IMR-90 (cell line): ENCODE measurements at regions not wholly inside any gene's neighbourhood (a gene's known extent, or its start where the extent isn't known, plus 50 kb on each side); places are given as distances from the start of the nearest gene placed in this dataset.

Experiments used
- ATAC-seq: fragments of 200-7000 bp; cut with Tn5 transposase; 2 replicates; pipeline ENCODE4 v1.9.1; 2020; ENCODE audit warnings: low read depth, mild to moderate bottlenecking, moderate library complexity
- BruUV-seq: library from RNA; stranded (reverse); fragments of 400-500 nt; replicated peaks from 2 replicates; lab custom pipeline; 2021; lab: Mats Ljungman, UMichigan
- CTCF ChIA-PET: fragments of 300-600 bp; formaldehyde crosslinking; extraction: SDS; loops from one replicate; lab custom pipeline; 2021; ENCODE audit warnings: antibody characterized with exemption; lab: Yijun Ruan, JAX
- POLR2A ChIA-PET: fragments of 300-600 bp; sonication (Branson Sonifier 250); formaldehyde crosslinking; loops from one replicate; lab custom pipeline; 2022; ENCODE audit warnings: antibody characterized with exemption; ENCODE audit not compliant: unreplicated experiment; lab: Charles Lee
- DNase-seq: peaks from one replicate; pipeline ENCODE4 v3.0.0; 2013
- H2AFZ ChIP-seq: replicated peaks from 2 replicates; pipeline ENCODE3; 2013; ENCODE audit warnings: low read length, mild to moderate bottlenecking; ENCODE audit not compliant: poor library complexity
- H2AK5ac ChIP-seq: 2 replicates; pipeline ENCODE4 v1.6.1; 2013; ENCODE audit warnings: low read depth, low read length, inconsistent platforms
- H2AK9ac ChIP-seq: replicated peaks from 2 replicates; pipeline ENCODE3; 2013; ENCODE audit warnings: mild to moderate bottlenecking, low read depth, low read length, moderate library complexity; ENCODE audit not compliant: poor library complexity
- H2BK120ac ChIP-seq: 2 replicates; pipeline ENCODE4 v1.6.1; 2013; ENCODE audit warnings: low read depth, low read length, inconsistent platforms
- H2BK15ac ChIP-seq: 3 replicates; pipeline ENCODE4 v1.6.1; 2013; ENCODE audit warnings: low read depth, low read length, inconsistent platforms
- H2BK20ac ChIP-seq: 2 replicates; pipeline ENCODE4 v1.6.1; 2013; ENCODE audit warnings: low read depth, mild to moderate bottlenecking, inconsistent platforms, low read length, moderate library complexity
- H2BK5ac ChIP-seq: 2 replicates; pipeline ENCODE4 v1.6.1; 2013; ENCODE audit warnings: mild to moderate bottlenecking, low read depth, low read length, inconsistent platforms; ENCODE audit not compliant: poor library complexity, severe bottlenecking
- H3K14ac ChIP-seq: replicated peaks from 2 replicates; pipeline ENCODE4 v1.6.1; 2013; ENCODE audit warnings: low read depth, low read length, inconsistent platforms
- H3K18ac ChIP-seq: 2 replicates; pipeline ENCODE4 v1.6.1; 2013; ENCODE audit warnings: low read depth, low read length, control low read depth
- H3K23ac ChIP-seq: 2 replicates; pipeline ENCODE4 v1.6.1; 2013; ENCODE audit warnings: low read depth, low read length, inconsistent platforms
- H3K27ac ChIP-seq: 2 replicates; pipeline ENCODE4 v1.5.1; 2013; ENCODE audit warnings: mild to moderate bottlenecking, control low read depth, low read length; ENCODE audit not compliant: insufficient read depth
- H3K27me3 ChIP-seq: 2 replicates; pipeline ENCODE4 v1.6.1; 2013; ENCODE audit warnings: low read length; ENCODE audit not compliant: control insufficient read depth, insufficient read depth
- H3K36me3 ChIP-seq: 2 replicates; pipeline ENCODE4 v1.6.1; 2013; ENCODE audit warnings: low read length, mixed read lengths; ENCODE audit not compliant: control insufficient read depth, insufficient read depth
- H3K4ac ChIP-seq: 2 replicates; pipeline ENCODE4 v1.6.1; 2013; ENCODE audit warnings: low read depth, low read length, inconsistent platforms
- H3K4me1 ChIP-seq: 2 replicates; pipeline ENCODE4 v1.6.1; 2013; ENCODE audit warnings: low read length, mixed read lengths; ENCODE audit not compliant: control insufficient read depth, insufficient read depth
- H3K4me2 ChIP-seq: 2 replicates; pipeline ENCODE4 v1.6.1; 2013; ENCODE audit warnings: low read depth, mild to moderate bottlenecking, control low read depth, low read length, moderate library complexity
- H3K4me3 ChIP-seq: 2 replicates; pipeline ENCODE4 v1.5.1; 2013; ENCODE audit warnings: low read depth, mild to moderate bottlenecking, control low read depth, low read length, moderate library complexity; ENCODE audit not compliant: insufficient read depth
- H3K56ac ChIP-seq: 2 replicates; pipeline ENCODE4 v1.6.1; 2013; ENCODE audit warnings: low read length, inconsistent platforms; ENCODE audit not compliant: insufficient read depth; ENCODE audit errors: extremely low read depth
- H3K79me1 ChIP-seq, 2 experiments: 2 replicates each; pipeline ENCODE4 v1.6.1; 2013; ENCODE audit warnings: low read length in 2 of 2, inconsistent platforms in 1 of 2, low read depth in 1 of 2
- H3K9ac ChIP-seq: 2 replicates; pipeline ENCODE4 v1.6.1; 2013; ENCODE audit warnings: low read depth, low read length, control low read depth
- H3K9me1 ChIP-seq: 2 replicates; pipeline ENCODE4 v1.6.1; 2013; ENCODE audit warnings: low read length, inconsistent platforms; ENCODE audit not compliant: insufficient read depth
- H3K9me3 ChIP-seq: 2 replicates; pipeline ENCODE4 v1.6.1; 2013; ENCODE audit warnings: low read length; ENCODE audit not compliant: control insufficient read depth, insufficient read depth
- H4K20me1 ChIP-seq: 2 replicates; pipeline ENCODE4 v1.6.1; 2013; ENCODE audit warnings: low read length, inconsistent platforms; ENCODE audit not compliant: insufficient read depth
- H4K5ac ChIP-seq: 2 replicates; pipeline ENCODE4 v1.6.1; 2013; ENCODE audit warnings: mild to moderate bottlenecking, low read depth, low read length, control low read depth
- H4K8ac ChIP-seq, 2 experiments: 2 replicates each; pipeline ENCODE4 v1.6.1; 2013; ENCODE audit warnings: low read depth in 2 of 2, low read length in 2 of 2, control low read depth in 1 of 2, inconsistent platforms in 1 of 2
- H4K91ac ChIP-seq: 2 replicates; pipeline ENCODE4 v1.6.1; 2013; ENCODE audit warnings: low read depth, low read length, inconsistent platforms; ENCODE audit not compliant: insufficient read depth
- BHLHE40 ChIP-seq: fragments of 150-350 bp; IDR thresholded peaks from 2 replicates; pipeline ENCODE4 v1.6.1; 2016; ENCODE audit warnings: mild to moderate bottlenecking, low read depth, low read length
- FOS ChIP-seq: fragments of 150-350 bp; IDR thresholded peaks from 2 replicates; pipeline ENCODE4 v1.6.1; 2016; ENCODE audit warnings: low read depth, low read length
- MAFK ChIP-seq: IDR thresholded peaks from 2 replicates; pipeline ENCODE4 v1.6.1; 2012; ENCODE audit warnings: low read depth, low read length, improper control_type of control experiment
- MXI1 ChIP-seq: IDR thresholded peaks from 2 replicates; pipeline ENCODE4 v1.6.1; 2012; ENCODE audit warnings: low read depth, mild to moderate bottlenecking, low read length, moderate library complexity, borderline replicate concordance
- RCOR1 ChIP-seq: IDR thresholded peaks from 2 replicates; pipeline ENCODE4 v1.6.1; 2012; ENCODE audit warnings: mild to moderate bottlenecking, low read length, improper control_type of control experiment; ENCODE audit not compliant: insufficient replicate concordance
- SMC3 ChIP-seq: fragments of 150-350 bp; IDR thresholded peaks from 2 replicates; pipeline ENCODE4 v1.6.1; 2016; ENCODE audit warnings: low read depth, mild to moderate bottlenecking, antibody characterized with exemption, low read length, moderate library complexity
- WGBS, 2 experiments: methylation state at CpG; one replicate each; pipeline versions ENCODE4 v1.1.5 to v1.1.7; 2013; ENCODE audit warnings: missing lambda C conversion rate in 2 of 2; ENCODE audit not compliant: insufficient read length in 1 of 2; ENCODE audit errors: extremely low coverage in 2 of 2; 5-methylcytosine and 5-hydroxymethylcytosine counted together
- dilution Hi-C: fragments of 300-500 bp; cut with HindIII; formaldehyde crosslinking; loops from one replicate; pipeline ENCODE4 v1.14.3; 2018; ENCODE audit warnings: low sequenced_read_pairs; ENCODE audit not compliant: unreplicated experiment
- in situ Hi-C: fragments of 300-500 bp; cut with MboI; formaldehyde crosslinking; loops from 3 replicates; pipeline ENCODE4 v1.14.3; 2019; ENCODE audit warnings: low sequenced_read_pairs, inconsistent platforms, mixed read lengths
- intact Hi-C: fragments of 100-400 bp; cut with micrococcal nuclease; formaldehyde crosslinking; loops from 2 replicates; pipeline ENCODE4 v1.10.0; 2022
- TF ChIP-seq, protein P1 (sequence below): conservative IDR thresholded peaks from 2 replicates; pipeline ENCODE4 v1.5.1; 2012; ENCODE audit warnings: mild to moderate bottlenecking, low read depth, low read length, improper control_type of control experiment

- no CpG with 5 or more reads among the region's 4 CpGs for WGBS, 2 experiments
These were observed 946.3 kb upstream of the GHITM start for GRCh38 chr10:83193026-83193425.

More at GRCh38 chr10:83193026-83193425, 946.3 kb upstream of the GHITM start:
- H3K56ac ChIP-seq: no peak overlapping the region
- no peak overlapping the region for H4K91ac ChIP-seq
- H3K9me1 ChIP-seq: no peaks in the 10 kb centered on the region
- ChIA-PET POLR2A (no interaction called here), CTCF (no interaction called here)
- H2BK5ac ChIP-seq: no peak overlapping the region
- no peak overlapping the region for H3K27ac ChIP-seq
- no peaks in the 10 kb centered on the region for H4K20me1 ChIP-seq
- no peak overlapping the region for H2AK9ac ChIP-seq
- no peak overlapping the region for H3K4me3 ChIP-seq
- no peak overlapping the region for H3K14ac ChIP-seq
- intact Hi-C loops (no loop called here), dilution Hi-C loops (no loop called here), in situ Hi-C loops (no loop called here)
- no peak overlapping the region for H3K23ac ChIP-seq
- DNase-seq (no peak), ATAC-seq (no peak)
- H4K8ac ChIP-seq: no peak overlapping the region
- no peak overlapping the region for H3K4ac ChIP-seq
- H3K4me1 ChIP-seq: no peaks in the 10 kb centered on the region
- no peaks in the 10 kb centered on the region for H3K79me1 ChIP-seq
- no peak overlapping the region for H4K5ac ChIP-seq
- no peaks in the 10 kb centered on the region for H3K27me3 ChIP-seq
- H3K9ac ChIP-seq: no peak overlapping the region
- H3K36me3 ChIP-seq: no peaks in the 10 kb centered on the region
- H3K9me3 ChIP-seq: no peaks in the 10 kb centered on the region; the same call in 1 of the 2 replicates
- no peak overlapping the region for H2BK15ac ChIP-seq
- BruUV-seq: no TSS peak
- H2BK120ac ChIP-seq: no peak overlapping the region
- no peak overlapping the region for H2AK5ac ChIP-seq
- H2AFZ ChIP-seq: no peak overlapping the region
- no peak overlapping the region for H2BK20ac ChIP-seq
- TF ChIP-seq MXI1 (no peak), FOS (no peak), BHLHE40 (no peak), RCOR1 (no peak), SMC3 (no peak), MAFK (no peak)
- TF ChIP-seq, protein P1, sequence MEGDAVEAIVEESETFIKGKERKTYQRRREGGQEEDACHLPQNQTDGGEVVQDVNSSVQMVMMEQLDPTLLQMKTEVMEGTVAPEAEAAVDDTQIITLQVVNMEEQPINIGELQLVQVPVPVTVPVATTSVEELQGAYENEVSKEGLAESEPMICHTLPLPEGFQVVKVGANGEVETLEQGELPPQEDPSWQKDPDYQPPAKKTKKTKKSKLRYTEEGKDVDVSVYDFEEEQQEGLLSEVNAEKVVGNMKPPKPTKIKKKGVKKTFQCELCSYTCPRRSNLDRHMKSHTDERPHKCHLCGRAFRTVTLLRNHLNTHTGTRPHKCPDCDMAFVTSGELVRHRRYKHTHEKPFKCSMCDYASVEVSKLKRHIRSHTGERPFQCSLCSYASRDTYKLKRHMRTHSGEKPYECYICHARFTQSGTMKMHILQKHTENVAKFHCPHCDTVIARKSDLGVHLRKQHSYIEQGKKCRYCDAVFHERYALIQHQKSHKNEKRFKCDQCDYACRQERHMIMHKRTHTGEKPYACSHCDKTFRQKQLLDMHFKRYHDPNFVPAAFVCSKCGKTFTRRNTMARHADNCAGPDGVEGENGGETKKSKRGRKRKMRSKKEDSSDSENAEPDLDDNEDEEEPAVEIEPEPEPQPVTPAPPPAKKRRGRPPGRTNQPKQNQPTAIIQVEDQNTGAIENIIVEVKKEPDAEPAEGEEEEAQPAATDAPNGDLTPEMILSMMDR: no peak
- no peak overlapping the region for H3K18ac ChIP-seq
- H3K4me2 ChIP-seq: no peak overlapping the region
